ENCODE measurements at regions not wholly inside any gene's neighbourhood (a gene's known extent, or its start where the extent isn't known, plus 50 kb on each side); places are given as distances from the start of the nearest gene placed in this dataset.

- no peak for DNase-seq (ENCODE audit: low read depth in 2 of 2)
These were observed 60.0 kb upstream of the FZD10 start for GRCh38 chr12:130102266-130102665.

- DNase-seq (ENCODE audit: low read depth in 2 of 2) = no peak
These were observed 57.6 kb upstream of the FZD10 start for GRCh38 chr12:130104571-130105106.

GRCh38 chr12:130109062-130109945 lies 53.0 kb upstream of the FZD10 start:
- no peak for DNase-seq (ENCODE audit: low read depth in 2 of 2)

GRCh38 chr12:130110914-130111313 lies 51.4 kb upstream of the FZD10 start:
- DNase-seq (ENCODE audit: low read depth in 2 of 2) = no peak

DNA sequence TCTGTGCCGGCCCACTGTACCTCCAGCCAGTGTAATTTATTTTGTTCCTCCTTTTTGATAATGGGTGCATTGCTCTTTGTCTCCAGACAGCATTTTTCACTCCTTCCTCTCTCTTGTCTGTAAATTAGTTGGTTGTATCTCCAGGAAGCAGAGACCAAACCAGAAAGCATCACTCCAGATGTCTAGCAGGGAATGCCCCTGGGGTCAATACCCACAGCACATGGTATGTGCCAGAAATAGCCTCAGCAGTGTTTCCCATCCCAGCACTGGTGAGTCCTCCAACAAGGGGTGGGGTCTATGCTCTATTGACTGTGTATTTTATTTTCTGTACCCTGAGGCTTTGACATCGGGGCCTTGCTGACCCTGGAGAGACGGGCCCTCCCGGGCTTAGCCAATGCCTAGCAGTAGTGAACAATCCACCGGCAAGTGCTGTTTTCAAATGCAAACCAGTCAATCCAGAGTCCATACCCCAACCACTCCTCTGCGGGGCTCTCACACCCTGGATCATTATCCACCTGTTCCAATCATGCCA lies 50.2 kb upstream of the FZD10 start:
- DNase-seq (ENCODE audit: low read depth in 2 of 2) = no peak

Measured in stimulated activated CD4-positive, alpha-beta T cell treated with anti-CD3 and anti-CD28 coated beads, Interleukin-15, amount 100 ng/mL, for 48 hours (primary cell).